Transverse colon (tissue), 3 donors: ENCODE measurements at regions not wholly inside any gene's neighbourhood (a gene's known extent, or its start where the extent isn't known, plus 50 kb on each side); places are given as distances from the start of the nearest gene placed in this dataset.

Source experiments
- EP300 ChIP-seq: sonication (generic); formaldehyde crosslinking; IDR thresholded peaks from one replicate; pipeline ENCODE4 v1.6.1; 2017; ENCODE audit warnings: antibody characterized with exemption, low read depth
- POLR2A ChIP-seq: fragments of 450-650 bp; IDR thresholded peaks from one replicate; pipeline ENCODE4 v1.6.1; 2016; ENCODE audit warnings: antibody characterized with exemption, mild to moderate bottlenecking, moderate library complexity
- TF ChIP-seq, protein P1 (sequence below), 5 experiments: fragments of 200-600 bp in 3 of 5; fragments of 450-650 bp in 2 of 5; sonication (generic) in 3 of 5; IDR thresholded peaks; 1 replicate in 2 of 5; 2 replicates in 3 of 5; pipeline ENCODE4 v1.5.1; 2016 to 2017; ENCODE audit warnings: antibody characterized with exemption in 5 of 5, inconsistent platforms in 3 of 5, mild to moderate bottlenecking in 2 of 5, moderate library complexity in 1 of 5

DNA sequence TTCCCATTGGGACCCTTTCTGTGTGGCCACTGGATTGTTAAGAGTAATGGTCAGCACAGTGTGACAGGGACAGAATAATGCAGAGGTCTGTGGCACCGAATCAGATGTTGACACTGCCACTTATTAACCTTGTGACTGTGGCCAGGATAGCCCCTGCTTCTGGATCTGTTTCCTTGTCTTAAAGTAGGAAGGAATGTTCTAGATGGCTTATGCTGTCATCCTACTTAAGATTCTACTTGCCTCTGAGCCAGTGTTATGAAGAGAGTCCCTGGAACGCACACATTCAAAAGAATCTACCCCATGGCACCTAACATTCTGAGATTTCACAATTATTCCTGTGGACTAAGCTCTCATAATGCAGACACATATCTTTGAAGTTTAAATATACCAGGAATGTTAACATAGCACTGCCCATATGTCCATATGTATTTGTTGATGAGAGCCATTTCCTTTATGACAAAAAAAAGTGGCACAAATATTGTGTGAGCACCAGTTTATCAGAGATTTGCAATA, 612.7 kb downstream of the TLR4 start:
- TF ChIP-seq EP300, result no peak
- TF ChIP-seq, protein P1, sequence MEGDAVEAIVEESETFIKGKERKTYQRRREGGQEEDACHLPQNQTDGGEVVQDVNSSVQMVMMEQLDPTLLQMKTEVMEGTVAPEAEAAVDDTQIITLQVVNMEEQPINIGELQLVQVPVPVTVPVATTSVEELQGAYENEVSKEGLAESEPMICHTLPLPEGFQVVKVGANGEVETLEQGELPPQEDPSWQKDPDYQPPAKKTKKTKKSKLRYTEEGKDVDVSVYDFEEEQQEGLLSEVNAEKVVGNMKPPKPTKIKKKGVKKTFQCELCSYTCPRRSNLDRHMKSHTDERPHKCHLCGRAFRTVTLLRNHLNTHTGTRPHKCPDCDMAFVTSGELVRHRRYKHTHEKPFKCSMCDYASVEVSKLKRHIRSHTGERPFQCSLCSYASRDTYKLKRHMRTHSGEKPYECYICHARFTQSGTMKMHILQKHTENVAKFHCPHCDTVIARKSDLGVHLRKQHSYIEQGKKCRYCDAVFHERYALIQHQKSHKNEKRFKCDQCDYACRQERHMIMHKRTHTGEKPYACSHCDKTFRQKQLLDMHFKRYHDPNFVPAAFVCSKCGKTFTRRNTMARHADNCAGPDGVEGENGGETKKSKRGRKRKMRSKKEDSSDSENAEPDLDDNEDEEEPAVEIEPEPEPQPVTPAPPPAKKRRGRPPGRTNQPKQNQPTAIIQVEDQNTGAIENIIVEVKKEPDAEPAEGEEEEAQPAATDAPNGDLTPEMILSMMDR (IDR thresholded peaks at IDR 0.05), result no peak
- TF ChIP-seq POLR2A, result no peak
